WTC11 (cell line): ENCODE measurements at regions not wholly inside any gene's neighbourhood (a gene's known extent, or its start where the extent isn't known, plus 50 kb on each side); places are given as distances from the start of the nearest gene placed in this dataset.

Experiments used
- SMAD4 ChIP-seq: sonication (generic); formaldehyde crosslinking; IDR thresholded peaks from 2 replicates; pipeline ENCODE4 v1.8.0; 2022; ENCODE audit warnings: mild to moderate bottlenecking, missing genetic modification reagents
- TF ChIP-seq, protein P1 (sequence below): sonication (generic); formaldehyde crosslinking; IDR thresholded peaks from 2 replicates; pipeline ENCODE4 v1.8.0; 2023; ENCODE audit warnings: missing genetic modification reagents
- TF ChIP-seq, protein P2 (sequence below): sonication (generic); formaldehyde crosslinking; IDR thresholded peaks from 2 replicates; pipeline ENCODE4 v1.8.0; 2022; ENCODE audit warnings: mild to moderate bottlenecking, missing genetic modification reagents

DNA sequence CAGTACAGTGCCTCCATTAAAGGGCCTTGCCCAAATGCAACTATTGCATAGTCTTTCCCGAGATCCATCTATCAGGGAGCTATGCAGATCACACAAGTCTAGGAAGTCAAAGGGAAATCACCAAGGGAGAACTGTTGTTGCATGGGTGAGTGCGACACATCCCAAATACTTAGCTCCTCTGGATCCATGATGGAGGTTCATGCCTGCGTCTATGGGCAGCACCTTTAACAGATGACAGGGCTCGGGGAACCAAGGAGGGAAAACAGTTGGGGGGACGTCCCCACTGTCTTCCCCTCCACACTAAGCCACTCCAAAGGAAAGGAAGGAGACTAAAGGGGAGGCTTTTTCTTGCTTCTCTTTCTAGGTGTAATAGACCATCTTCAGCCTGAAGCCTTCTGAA lies 552.8 kb upstream of the PKDCC start:
- TF ChIP-seq, protein P1, sequence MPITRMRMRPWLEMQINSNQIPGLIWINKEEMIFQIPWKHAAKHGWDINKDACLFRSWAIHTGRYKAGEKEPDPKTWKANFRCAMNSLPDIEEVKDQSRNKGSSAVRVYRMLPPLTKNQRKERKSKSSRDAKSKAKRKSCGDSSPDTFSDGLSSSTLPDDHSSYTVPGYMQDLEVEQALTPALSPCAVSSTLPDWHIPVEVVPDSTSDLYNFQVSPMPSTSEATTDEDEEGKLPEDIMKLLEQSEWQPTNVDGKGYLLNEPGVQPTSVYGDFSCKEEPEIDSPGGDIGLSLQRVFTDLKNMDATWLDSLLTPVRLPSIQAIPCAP (CRISPR knock-in tag): no peak
- TF ChIP-seq SMAD4 (CRISPR knock-in tag): no peak
- TF ChIP-seq, protein P2, sequence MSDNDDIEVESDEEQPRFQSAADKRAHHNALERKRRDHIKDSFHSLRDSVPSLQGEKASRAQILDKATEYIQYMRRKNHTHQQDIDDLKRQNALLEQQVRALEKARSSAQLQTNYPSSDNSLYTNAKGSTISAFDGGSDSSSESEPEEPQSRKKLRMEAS (CRISPR knock-in tag): no peak
